GM18519 (cell line): ENCODE measurements at regions not wholly inside any gene's neighbourhood (a gene's known extent, or its start where the extent isn't known, plus 50 kb on each side); places are given as distances from the start of the nearest gene placed in this dataset.

Source experiments
- ATAC-seq: cut with Tn5 transposase; IDR thresholded peaks from one replicate; pipeline ENCODE4 v1.9.1; 2021; ENCODE audit warnings: mild to moderate bottlenecking, moderate library complexity; ENCODE audit not compliant: unreplicated experiment, low FRiP score

DNA sequence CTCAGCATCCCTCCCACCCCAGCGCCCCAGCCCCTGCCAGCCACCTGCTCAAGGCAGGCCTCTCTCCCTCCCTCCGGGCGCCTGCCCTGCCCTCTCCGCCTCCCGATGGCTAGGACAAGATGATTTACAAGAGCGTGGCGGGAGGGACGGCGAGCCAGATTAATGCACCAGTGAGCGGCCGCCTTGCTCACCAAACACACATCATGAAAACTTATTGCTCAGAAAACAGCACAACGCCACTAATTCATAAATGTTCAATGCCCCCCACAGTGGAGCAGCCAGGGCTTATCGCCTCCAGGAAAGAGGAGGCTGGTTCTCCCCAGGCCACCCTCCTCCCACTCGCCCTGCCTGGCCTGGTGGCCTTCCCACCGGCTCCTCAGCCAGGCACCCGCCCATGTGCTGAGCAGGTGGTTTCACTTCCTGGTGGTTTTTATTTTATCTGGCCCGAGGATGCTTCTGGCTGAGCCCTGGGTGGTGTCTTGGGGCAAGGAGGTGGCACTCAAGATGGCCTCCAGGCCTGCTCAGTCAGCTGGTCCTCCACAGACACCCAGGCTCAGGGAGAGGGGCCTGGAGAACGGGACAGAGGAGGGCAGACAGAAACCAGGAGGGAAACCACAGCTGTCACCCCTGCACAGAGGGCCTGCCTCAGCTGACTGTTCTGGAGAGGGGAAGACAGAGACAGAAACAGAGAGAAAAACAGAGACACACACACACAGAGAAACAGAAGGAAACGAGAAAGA is 284.9 kb downstream of the UACA start:
- no peak for ATAC-seq

DNA sequence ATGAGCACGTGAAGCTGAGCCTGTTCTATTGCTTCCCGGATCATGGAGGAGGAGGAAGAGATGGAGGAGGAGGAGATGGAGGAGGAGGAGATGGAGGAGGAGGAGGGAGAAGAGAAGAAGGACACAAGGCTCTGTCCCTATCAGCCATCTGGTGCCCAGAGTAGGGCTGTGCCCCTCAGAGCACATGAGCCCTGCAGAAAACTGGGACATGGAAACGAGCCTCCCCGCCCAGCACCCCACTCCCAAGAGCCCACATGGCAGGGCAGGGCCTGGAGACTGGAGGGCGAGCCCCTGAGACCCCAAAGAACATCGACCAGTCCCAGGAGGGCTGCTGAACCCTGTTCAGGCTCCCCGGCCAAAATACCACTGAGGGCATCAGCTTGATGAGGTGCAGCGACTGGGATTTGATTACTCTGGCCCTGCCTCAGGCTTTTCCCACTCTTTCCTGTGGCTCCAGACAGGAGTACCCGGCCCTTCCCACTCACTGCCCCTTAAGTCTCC is 285.6 kb downstream of the UACA start:
- no peak for ATAC-seq

DNA sequence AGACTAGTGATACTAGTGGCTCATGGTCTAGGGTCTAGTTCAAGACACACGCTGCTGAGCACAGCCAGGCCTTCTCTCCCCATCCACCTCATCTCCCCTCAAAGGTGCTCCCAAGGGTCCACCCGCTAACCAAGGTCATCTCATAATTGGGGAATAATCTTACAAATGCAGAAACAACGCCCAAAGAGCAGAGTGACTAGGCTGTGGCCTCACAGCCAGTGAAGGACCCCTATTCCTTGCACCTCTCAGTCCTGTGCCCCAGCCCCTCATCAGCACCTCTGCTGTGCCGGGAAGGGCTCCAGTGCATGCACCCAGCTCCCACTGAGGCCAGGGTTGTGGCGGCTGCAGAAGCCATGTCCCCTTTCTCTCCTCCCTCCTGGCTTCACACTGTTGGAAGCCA is 286.9 kb downstream of the UACA start:
- no peak for ATAC-seq

DNA sequence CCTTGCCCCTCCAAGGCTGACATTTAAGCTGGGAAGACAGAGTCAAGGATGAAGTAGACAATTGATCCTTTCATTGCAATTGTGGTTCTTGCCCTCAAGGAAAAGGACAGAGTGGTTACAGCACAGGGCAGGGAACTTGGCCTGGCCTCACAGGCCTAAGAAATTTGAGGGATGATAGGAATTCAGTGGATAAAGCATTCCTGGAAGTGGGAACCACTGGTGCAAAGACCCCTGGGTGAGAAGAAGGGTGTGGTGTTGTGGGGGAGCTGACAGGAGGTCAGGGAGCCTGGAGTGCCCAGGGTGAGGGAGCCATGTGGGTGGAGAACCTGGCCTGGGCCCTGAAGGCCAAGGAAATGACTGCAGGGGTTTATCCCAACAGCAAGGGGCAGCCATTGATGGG is 287.4 kb downstream of the UACA start:
- no peak for ATAC-seq

DNA sequence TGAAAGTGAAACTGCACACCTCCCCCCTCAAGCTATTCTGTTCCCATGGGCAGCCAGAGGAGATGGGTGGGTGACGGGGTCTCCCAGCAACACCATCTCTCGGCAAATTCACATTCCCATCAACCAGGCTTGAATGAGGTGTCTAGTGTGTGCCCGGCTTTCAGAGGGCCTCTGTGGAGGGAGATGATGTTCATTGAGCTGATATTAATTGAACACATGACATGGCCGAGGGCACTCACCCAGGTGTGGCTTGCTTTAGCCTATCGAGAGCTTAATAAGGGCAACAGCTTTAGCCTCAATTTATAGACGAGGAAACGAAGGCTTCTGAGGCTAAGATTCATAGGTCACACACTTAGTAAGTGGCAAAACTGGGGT is 288.0 kb downstream of the UACA start:
- no peak for ATAC-seq

DNA sequence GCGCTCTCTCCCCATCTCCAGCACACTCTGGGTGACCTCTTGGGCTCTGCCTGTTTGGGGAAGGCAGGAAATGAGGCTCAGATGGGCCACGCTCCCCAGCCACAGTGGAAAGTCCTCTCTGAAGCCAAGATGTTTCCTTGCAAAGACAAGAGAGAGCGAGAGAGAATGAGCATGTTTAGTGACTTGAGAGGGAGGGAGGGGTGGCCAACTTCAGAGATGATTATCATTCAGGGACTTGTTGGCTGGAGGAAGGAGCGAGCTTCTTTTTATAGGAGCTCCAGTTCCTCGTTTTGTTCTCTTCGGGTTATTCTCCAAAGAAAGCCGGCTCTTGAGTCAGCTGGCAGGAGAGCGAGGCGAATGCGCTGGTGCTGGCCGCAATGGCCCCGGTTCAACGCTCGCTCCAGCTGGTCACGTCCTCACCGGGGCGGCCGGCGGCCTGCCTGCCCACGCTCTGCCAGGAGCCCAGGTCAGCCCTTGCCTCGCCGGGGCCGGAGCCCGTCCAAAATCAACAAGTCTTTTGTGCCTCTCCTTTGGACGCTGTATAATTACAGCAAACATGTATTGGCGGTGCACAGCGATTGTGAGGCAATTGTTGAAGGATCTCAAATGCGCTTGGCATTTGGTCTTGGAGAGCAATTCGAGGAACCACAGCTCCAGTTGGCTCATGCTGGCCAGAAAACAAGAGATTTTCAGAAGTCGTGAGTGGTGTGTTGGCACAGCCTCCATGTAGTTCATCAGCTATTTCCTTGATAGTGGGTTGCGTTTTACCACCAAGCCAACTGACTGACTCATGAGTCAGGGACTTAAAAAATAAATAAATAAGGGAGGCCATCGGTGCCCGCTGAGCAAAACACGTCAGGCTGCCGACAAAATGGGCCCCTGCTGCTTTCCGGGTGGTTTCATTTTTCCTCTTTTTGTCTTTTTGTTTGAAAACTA is 288.6 kb downstream of the UACA start:
- ATAC-seq: no peak

DNA sequence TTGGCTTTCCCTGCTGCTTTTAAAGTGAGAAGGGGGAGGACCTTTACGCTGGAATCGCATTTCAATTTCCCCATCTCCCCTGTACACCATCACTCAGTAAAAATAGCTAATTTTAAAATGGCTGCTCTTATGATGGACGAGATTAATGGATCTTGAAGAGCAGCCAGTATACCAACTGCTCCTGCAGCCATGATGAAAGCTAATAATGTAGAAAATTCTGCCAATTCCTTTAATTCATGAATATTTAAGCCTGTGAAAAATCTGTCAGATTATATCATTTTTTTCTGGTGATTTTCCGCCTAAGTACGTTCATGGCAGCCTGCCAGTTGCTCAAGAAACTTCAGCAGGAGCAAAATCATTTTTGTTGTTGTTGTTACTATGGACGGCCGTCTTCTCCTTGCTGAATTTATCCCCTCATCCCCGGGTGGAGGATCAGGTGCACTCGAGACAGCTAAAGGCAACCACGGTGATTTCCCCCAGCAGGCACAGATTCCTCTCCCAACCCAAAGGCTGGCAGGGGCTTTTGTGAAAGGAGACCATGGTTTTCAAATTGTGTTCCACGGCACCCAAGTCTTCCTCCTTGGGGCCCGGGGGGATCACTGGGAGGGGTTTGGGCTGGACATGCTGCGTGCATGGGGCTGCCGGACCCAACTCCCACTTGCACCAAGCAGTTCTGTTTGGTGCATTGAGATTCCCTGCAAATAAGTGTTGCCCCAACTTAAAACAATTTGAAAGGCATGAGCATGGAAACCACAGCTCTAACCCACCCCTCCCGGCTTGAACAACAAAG is 289.6 kb downstream of the UACA start:
- no peak for ATAC-seq

DNA sequence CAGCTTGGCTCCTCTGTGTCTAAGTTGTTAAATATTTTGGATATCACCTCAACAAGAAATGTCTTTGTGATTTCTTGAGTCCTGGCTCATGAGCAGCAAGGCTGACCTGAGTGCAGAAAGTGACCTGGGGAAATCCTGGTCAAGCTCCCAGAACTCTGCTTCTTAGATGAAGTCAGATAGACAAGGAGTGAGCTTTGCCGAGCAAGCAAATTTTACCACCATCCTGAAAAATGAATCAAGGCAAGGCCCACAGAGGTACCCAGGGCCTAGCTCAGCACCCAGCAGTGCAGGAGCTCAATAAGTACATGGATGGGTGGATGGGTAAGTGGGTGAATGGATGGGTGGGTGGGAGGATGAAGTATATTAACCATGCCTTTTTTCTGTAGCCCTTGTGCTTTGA is 291.8 kb downstream of the UACA start:
- no peak for ATAC-seq

DNA sequence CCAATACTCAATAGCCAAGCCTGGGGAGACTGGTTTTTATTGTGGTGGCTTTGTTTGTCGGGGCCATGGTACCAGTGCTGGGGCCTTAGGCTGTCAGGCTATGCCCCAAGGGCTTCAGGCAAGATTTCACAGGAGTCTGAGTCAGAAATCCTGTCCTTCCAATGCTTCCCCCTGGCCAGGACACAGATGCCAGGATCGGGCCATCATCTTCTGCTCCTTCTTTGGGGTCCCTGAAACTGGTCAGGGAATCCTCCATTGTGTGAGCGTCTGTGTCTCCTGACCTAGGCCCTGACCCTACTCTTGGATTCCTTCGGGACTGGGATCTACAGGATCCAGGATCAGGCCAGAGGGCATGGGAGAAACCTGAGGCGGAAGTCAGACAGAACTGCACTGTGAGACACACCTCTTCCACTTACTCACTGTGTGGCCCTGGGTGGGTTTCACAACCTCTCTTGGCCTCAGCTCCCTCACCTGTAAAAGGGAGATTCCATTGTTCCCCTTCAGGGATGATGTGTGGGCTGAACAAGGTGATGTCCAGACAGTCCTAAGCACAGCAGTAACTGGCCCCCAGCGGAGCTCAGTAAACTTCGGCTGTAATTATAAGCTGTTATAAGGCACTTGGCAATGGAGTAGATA is 292.7 kb downstream of the UACA start:
- no peak for ATAC-seq

DNA sequence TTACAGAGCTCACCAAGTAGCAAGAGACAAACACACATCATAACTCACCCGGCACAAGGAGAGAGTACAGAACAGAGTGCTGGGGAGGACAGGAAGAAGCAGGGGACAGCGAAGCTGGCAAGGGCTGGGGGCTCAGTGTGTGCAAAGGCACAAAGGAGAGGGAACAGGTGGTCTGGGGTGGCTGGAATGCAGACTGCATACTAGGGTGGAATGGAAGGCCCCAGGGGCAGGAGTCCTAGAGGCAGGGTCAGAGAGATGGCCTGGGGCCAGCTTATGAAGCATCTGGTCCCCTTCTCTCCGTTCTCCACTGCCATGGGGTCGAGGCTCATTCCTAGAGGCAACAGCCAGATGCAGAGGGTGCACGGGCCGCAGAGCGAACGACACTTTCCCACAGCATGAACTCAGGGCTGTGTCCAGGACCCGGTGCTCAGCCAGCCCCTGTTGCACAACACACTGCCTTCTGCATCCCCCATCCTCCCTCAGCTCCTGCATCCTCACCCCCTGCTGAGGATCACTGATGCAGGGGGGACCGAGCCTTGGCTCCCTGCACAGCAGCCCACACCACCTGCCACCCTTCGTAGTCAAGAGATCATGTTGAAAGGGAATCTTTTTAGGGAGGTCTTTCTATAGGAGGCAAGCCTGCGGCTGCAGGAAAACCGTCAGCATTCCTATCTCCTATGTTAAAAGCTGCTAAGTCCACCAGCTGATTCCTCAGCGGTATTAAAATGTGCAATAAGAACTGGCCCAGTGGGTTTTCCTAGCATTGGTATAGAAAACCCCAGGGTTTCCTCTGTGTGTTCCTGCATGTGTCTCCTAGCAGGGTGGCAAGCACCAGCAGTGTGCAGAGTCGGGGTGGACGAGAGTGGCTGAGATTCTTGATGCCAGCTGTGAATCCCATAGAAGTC is 293.5 kb downstream of the UACA start:
- no peak for ATAC-seq

DNA sequence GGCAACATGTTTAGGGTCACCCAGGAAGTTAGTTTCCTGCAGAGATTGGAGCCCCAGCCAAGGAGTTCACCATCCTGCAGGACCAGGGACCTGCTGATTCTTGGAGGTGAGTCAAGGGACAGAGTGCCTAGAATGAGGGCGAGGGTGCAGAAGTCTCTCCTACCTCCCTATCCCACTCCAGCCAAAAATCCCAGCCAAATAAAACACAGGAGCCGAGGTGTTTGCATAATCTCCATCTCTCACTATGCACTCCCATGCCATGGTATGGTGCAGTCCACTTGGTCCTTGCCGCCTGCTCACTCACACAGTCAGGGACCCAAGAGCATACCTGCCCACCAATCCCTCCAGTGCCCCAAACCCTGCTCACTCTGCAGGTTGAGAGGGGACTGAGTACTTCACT is 294.2 kb downstream of the UACA start:
- ATAC-seq: no peak

DNA sequence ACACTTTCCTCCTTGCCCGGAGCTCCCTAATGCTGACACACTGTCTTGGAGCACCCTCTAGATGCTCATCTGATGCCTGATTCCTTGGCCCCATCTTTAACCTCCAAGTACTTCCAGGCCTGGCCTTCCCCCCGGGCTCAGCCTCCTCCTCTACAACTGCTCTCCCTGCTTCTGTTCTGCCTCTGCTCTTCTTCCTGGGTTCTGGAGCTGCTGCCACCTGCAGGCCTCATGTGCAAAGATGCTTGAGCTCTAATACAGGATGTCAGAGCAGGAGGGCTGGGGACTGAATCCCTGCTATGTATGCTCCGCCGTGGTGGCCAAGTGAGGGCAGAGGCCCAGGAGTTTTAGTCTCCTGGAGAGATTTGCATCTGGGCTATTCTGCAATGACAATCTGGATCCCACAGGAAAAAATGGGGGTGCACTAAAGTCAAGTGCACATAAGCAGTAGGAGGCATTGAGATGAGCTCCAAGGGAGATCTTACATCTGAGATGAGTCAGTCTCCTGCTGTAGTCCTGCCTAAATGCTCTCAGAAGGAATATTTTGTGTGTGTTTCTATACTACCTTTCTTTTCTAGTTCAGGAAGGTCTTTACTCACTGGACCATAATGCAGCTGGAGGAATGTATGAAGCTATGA is 296.3 kb downstream of the UACA start:
- peak; percentile 41 for ATAC-seq

DNA sequence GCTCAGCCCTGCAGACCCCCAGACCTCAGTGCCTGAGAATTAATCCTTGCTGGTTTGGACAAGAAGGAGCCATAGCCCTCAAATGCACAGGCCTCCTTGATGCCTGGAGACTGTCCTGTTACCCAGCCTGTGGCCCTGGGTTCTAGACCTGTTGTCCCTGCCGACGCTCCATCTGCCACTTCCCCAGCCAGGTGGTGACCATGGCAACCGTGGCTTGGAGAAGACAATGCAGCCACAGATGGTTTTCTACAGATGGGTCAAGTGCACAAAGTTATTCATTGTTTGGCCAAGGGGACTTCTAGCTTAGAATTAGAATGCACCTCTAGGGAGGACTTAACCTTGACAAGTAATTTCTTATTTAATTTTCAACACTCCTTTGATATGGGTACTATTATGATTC is 297.1 kb downstream of the UACA start:
- no peak for ATAC-seq

DNA sequence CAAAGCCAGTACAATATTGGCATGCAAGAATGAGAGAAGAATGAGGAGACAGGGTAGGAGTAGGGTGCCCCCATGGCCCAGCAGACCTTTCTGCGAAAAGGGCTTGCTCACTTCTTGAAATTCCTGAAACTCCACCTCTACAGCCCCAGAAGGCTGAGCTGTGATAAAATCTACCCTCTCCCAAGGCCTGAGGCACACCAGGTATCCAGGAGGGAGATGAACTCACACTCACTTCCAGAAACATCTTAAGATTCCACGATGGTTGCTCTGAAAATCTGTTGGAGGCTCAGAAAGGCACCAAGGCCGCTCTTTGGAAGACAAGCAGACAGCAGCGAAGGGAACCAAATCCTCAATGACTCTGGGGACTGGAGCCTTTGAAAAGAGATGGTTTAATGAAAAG is 297.5 kb downstream of the UACA start:
- ATAC-seq: no peak

DNA sequence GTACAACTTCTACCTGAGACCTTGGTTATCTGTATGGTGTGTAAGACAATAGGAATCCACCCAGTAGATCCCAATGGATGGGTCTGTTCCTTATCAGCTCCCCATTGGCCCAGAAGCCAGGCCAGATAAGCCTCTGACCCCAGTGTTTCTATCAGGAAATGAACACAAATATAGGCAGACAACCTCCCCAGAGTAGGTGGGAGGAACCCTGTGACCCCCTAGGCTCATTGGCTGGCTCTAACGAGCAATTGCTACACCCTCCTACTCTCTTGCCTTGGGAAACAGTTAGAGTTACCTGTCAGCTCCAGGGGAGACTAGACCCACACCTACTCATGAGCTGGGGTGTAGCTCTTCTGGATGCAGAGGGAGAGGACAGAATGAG is 299.9 kb downstream of the UACA start:
- no peak for ATAC-seq

DNA sequence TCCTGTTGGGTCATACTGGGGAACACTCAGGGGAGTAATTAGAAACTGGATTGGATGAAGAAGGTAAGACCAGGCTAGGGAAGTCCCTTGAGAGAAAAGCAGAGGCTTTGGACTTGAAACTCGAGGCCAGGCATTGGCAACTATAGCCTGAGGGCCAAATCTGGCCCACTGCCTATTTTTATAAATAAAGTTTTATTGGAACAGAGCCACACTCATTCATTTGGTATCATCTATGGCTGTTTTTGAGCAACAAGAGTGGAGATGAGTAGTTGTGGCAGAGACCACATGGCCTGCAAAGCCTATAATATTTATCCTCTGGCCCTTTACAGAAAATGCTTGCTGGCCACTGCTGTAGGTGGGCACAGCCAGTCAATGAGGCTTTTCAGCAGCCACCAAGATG is 301.4 kb downstream of the UACA start:
- ATAC-seq: no peak

DNA sequence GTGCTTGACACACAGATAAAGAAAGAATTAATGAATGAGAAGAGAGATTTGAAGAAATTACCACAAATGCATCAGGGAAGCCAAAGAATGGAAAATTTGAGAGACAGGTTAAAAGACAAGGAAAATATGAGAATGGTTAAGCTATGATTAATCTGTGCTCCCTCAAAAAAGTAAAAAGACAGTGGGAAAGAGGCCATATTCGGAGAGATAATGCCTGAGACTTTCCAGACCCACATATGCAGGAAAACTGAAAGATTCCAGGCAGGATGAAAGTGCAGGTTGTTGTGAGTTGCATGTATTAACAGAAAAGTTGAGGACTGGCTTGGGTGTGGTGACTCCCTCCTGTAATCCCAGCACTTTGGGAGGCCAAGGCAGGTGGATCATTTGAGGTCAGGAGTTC is 302.3 kb downstream of the UACA start:
- ATAC-seq: no peak

DNA sequence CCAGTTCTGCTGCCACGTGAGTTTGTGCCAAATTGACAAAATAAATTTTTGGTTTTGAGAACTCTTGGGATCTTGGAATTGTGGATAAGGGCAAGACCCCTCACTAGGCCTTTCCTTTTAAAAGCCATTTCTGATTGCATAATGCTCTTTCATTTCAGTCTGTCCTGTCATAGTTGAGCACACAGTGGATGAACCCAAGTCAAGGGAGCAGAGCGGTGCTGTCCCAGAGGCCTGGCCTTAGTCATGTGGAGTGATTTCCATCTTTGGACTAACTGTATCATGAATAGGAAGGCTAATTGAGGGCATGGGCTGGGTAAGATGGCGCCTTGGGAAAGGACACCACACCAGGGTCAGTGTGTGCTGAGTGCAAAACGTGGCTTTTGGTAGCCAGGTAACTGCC is 304.0 kb downstream of the UACA start:
- no peak for ATAC-seq

DNA sequence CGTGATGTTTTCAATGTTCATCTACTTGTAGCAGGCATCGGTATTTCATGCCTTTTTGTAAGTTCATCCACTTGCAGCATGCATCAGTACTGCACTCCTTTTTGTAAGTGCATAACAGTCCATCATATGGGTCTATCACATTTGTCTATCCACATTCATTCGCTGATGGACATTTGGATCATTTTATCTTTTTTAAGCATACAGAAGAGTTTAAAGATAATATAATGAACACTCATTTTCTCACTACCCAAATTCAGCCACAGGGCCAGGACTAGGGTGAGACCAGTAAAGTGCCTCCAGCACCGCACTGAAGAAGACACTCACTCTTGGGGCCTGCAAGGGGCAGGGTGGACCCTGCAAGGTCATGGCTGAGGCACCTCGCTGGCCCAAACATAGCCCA is 309.6 kb downstream of the UACA start:
- no peak for ATAC-seq
